Common myeloid progenitor, CD34-positive (primary cell): ENCODE measurements at regions not wholly inside any gene's neighbourhood (a gene's known extent, or its start where the extent isn't known, plus 50 kb on each side); places are given as distances from the start of the nearest gene placed in this dataset.

Source experiments
- CTCF ChIA-PET: fragments of 350-600 bp; sonication (Branson Sonifier 250); formaldehyde crosslinking; loops from one replicate; lab custom pipeline; 2021; ENCODE audit warnings: antibody characterized with exemption; lab: Charles Lee
- POLR2A ChIA-PET: fragments of 350-600 bp; sonication (Branson Sonifier 250); formaldehyde crosslinking; loops from one replicate; lab custom pipeline; 2021; ENCODE audit warnings: antibody characterized with exemption; lab: Charles Lee
- DNase-seq, 3 donors: peaks; one replicate each; pipeline versions ENCODE4 v3.0.0 to v3.0.0-alpha.2; 2013
- H3K27ac ChIP-seq, 2 experiments: 1 replicate in 1 of 2; 2 replicates in 1 of 2; pipeline ENCODE4 v1.7.0; 2013; ENCODE audit warnings: inconsistent platforms in 2 of 2, low read length in 2 of 2, mild to moderate bottlenecking in 2 of 2, low read depth in 1 of 2, moderate library complexity in 1 of 2; ENCODE audit not compliant: severe bottlenecking in 2 of 2, insufficient read depth in 1 of 2, poor library complexity in 1 of 2
- H3K27me3 ChIP-seq, 5 experiments: replicated peaks in 2 of 5; 1 replicate in 3 of 5; 2 replicates in 2 of 5; pipeline versions ENCODE4 v1.6.1 to v1.7.0; 2013; ENCODE audit warnings: low read length in 4 of 5, mild to moderate bottlenecking in 2 of 5, moderate library complexity in 2 of 5, inconsistent platforms in 1 of 5; ENCODE audit not compliant: insufficient read depth in 5 of 5, control insufficient read depth in 4 of 5
- H3K36me3 ChIP-seq, 4 experiments: 1 replicate in 2 of 4; 2 replicates in 2 of 4; pipeline versions ENCODE4 v1.6.1 to v1.7.0; 2013; ENCODE audit warnings: low read length in 3 of 4, control low read depth in 1 of 4, mild to moderate bottlenecking in 1 of 4; ENCODE audit not compliant: control insufficient read depth in 4 of 4, insufficient read depth in 4 of 4
- H3K4me1 ChIP-seq, 4 experiments: 1 replicate in 3 of 4; 2 replicates in 1 of 4; pipeline versions ENCODE4 v1.6.1 to v1.7.1; 2013; ENCODE audit warnings: low read length in 3 of 4, mild to moderate bottlenecking in 3 of 4, control low read depth in 1 of 4, inconsistent platforms in 1 of 4, moderate library complexity in 1 of 4; ENCODE audit not compliant: control insufficient read depth in 4 of 4, insufficient read depth in 4 of 4; ENCODE audit errors: control extremely low read depth in 1 of 4
- H3K4me3 ChIP-seq, 7 experiments: 1 replicate in 4 of 7; 2 replicates in 3 of 7; pipeline versions ENCODE4 v1.5.1 to v1.7.0; 2013; ENCODE audit warnings: mild to moderate bottlenecking in 7 of 7, low read length in 6 of 7, moderate library complexity in 6 of 7, inconsistent platforms in 2 of 7, low read depth in 2 of 7, control low read depth in 1 of 7; ENCODE audit not compliant: insufficient read depth in 4 of 7, control insufficient read depth in 1 of 7; ENCODE audit errors: extremely low read depth in 1 of 7
- H3K9me3 ChIP-seq, 5 experiments: 1 replicate in 4 of 5; 2 replicates in 1 of 5; pipeline versions ENCODE4 v1.6.1 to v1.7.1; 2013; ENCODE audit warnings: low read length in 4 of 5, mild to moderate bottlenecking in 2 of 5, inconsistent platforms in 1 of 5, low read depth in 1 of 5, moderate library complexity in 1 of 5; ENCODE audit not compliant: control insufficient read depth in 4 of 5, insufficient read depth in 2 of 5; ENCODE audit errors: control extremely low read depth in 1 of 5
- WGBS: methylation state at CpG from one replicate; pipeline ENCODE4 v1.1.5; 2013; ENCODE audit not compliant: insufficient coverage; 5-methylcytosine and 5-hydroxymethylcytosine counted together

GRCh38 chr4:11326021-11326420 is 102.7 kb downstream of the HS3ST1 start:
- Histone ChIP-seq H3K36me3 (no peaks in the 10 kb centered on the region), H3K9me3 (peaks cover 0 to 14% (median 6%) of the 10 kb centered on the region in 5 experiments), H3K4me1 (no peaks in the 10 kb centered on the region), H3K27ac (no peak overlapping the region), H3K4me3 (no peak overlapping the region), H3K27me3 (no peaks in the 10 kb centered on the region)
- no peak for DNase-seq
- 75% methylated on average over 2 of the region's 2 CpGs for WGBS
- ChIA-PET CTCF (no interaction called here), POLR2A (no interaction called here)

- Histone ChIP-seq H3K9me3 (peaks cover 0 to 14% (median 6%) of the 10 kb centered on the region in 5 experiments), H3K36me3 (no peaks in the 10 kb centered on the region), H3K4me1 (no peaks in the 10 kb centered on the region), H3K4me3 (no peak overlapping the region), H3K27ac (no peak overlapping the region), H3K27me3 (no peaks in the 10 kb centered on the region)
- POLR2A ChIA-PET: no interaction called here
- DNase-seq: no peak
- CTCF ChIA-PET: no interaction called here
Measured at GRCh38 chr4:11323771-11324170, 104.9 kb downstream of the HS3ST1 start.

- ChIA-PET POLR2A (interaction anchor here (1.1 kb wide), 1 partner anchor 13 kb away, joined by 3 read pairs; no protein-coding TSS in a partner anchor), CTCF (no interaction called here)
- DNase-seq: no peak
- Histone ChIP-seq H3K27me3 (no peaks in the 10 kb centered on the region), H3K4me1 (no peaks in the 10 kb centered on the region), H3K36me3 (no peaks in the 10 kb centered on the region), H3K27ac (no peak overlapping the region), H3K4me3 (no peak overlapping the region), H3K9me3 (peaks cover 0 to 8% (median 3%) of the 10 kb centered on the region in 5 experiments)
- WGBS: 89% methylated on average over 4 of the region's 6 CpGs
Measured at GRCh38 chr4:11313157-11313943, 115.3 kb downstream of the HS3ST1 start.

- no peaks in the 10 kb centered on the region for H3K4me1 ChIP-seq
- H3K9me3 ChIP-seq: peaks cover 0 to 12% (median 3%) of the 10 kb centered on the region in 5 experiments
- no peak overlapping the region for H3K4me3 ChIP-seq
- ChIA-PET POLR2A (no interaction called here), CTCF (no interaction called here)
- DNase-seq: no peak
- no peaks in the 10 kb centered on the region for H3K36me3 ChIP-seq
- no peaks in the 10 kb centered on the region for H3K27me3 ChIP-seq
- H3K27ac ChIP-seq: no peak overlapping the region
Measured at GRCh38 chr4:11312389-11312788, 116.3 kb downstream of the HS3ST1 start.

- H3K4me1 ChIP-seq: no peaks in the 10 kb centered on the region
- no peaks in the 10 kb centered on the region for H3K36me3 ChIP-seq
- no peaks in the 10 kb centered on the region for H3K9me3 ChIP-seq
- H3K27me3 ChIP-seq: no peaks in the 10 kb centered on the region
- DNase-seq: no peak
- ChIA-PET CTCF (interaction anchor here (1.3 kb wide), 1 partner anchor 9 kb away, joined by 3 read pairs; no protein-coding TSS in a partner anchor), POLR2A (interaction anchor here (1.2 kb wide), 1 partner anchor 13 kb away, joined by 3 read pairs; no protein-coding TSS in a partner anchor)
- 100% methylated on average over 3 of the region's 4 CpGs for WGBS
- H3K4me3 ChIP-seq: no peak overlapping the region
- no peak overlapping the region for H3K27ac ChIP-seq
Measured at GRCh38 chr4:11301075-11301660, 127.5 kb downstream of the HS3ST1 start.

GRCh38 chr4:11299836-11300235 is 128.9 kb downstream of the HS3ST1 start:
- whole genome bisulfite sequencing: 100% methylated on average over 1 of the region's 5 CpGs
- ChIA-PET POLR2A (interaction anchor here (1.2 kb wide), 1 partner anchor 14 kb away, joined by 3 read pairs; no protein-coding TSS in a partner anchor), CTCF (interaction anchor here (1.3 kb wide), 1 partner anchor 11 kb away, joined by 3 read pairs; no protein-coding TSS in a partner anchor)
- Histone ChIP-seq H3K4me3 (no peak overlapping the region), H3K27me3 (no peaks in the 10 kb centered on the region), H3K36me3 (no peaks in the 10 kb centered on the region), H3K4me1 (no peaks in the 10 kb centered on the region), H3K27ac (no peak overlapping the region), H3K9me3 (no peaks in the 10 kb centered on the region)
- no peak for DNase-seq

GRCh38 chr4:11299016-11299415 is 129.7 kb downstream of the HS3ST1 start:
- Histone ChIP-seq H3K36me3 (no peaks in the 10 kb centered on the region), H3K27ac (no peak overlapping the region), H3K4me1 (no peaks in the 10 kb centered on the region), H3K27me3 (no peaks in the 10 kb centered on the region), H3K9me3 (no peaks in the 10 kb centered on the region), H3K4me3 (no peak overlapping the region)
- 95% methylated on average over 4 of the region's 6 CpGs for WGBS
- ChIA-PET POLR2A (no interaction called here), CTCF (no interaction called here)
- DNase-seq: no peak
